Thyroid gland (tissue), 4 donors: ENCODE measurements at regions not wholly inside any gene's neighbourhood (a gene's known extent, or its start where the extent isn't known, plus 50 kb on each side); places are given as distances from the start of the nearest gene placed in this dataset.

Experiments
- DNase-seq, 2 donors: peaks; one replicate each; pipeline ENCODE4 v3.0.0-alpha.2; 2019
- H3K27ac ChIP-seq, 3 donors: fragments of 200-600 bp; sonication (generic); 1 replicate in 2 of 3; 2 replicates in 1 of 3; pipeline ENCODE4 v1.5.1; 2016 to 2019; ENCODE audit warnings: mild to moderate bottlenecking in 1 of 3, moderate library complexity in 1 of 3
- H3K27me3 ChIP-seq: fragments of 200-600 bp; sonication (generic); one replicate; pipeline ENCODE4 v1.5.1; 2019
- H3K36me3 ChIP-seq, 2 donors: fragments of 200-600 bp; sonication (generic); one replicate each; pipeline ENCODE4 v1.5.1; 2016 to 2019
- H3K4me1 ChIP-seq, 2 donors: fragments of 200-600 bp; sonication (generic); one replicate each; pipeline ENCODE4 v1.5.1; 2017 to 2019
- H3K4me3 ChIP-seq, 3 donors: fragments of 200-600 bp; sonication (generic); replicated peaks in 1 of 3; 1 replicate in 2 of 3; 2 replicates in 1 of 3; pipeline ENCODE4 v1.5.1; 2016; ENCODE audit warnings: mild to moderate bottlenecking in 1 of 3
- H3K9me3 ChIP-seq: fragments of 200-600 bp; sonication (generic); one replicate; pipeline ENCODE4 v1.5.1; 2017
- POLR2A ChIP-seq, 2 donors: fragments of 450-650 bp; IDR thresholded peaks; one replicate each; pipeline ENCODE4 v1.6.1; 2017; ENCODE audit warnings: antibody characterized with exemption in 2 of 2, mild to moderate bottlenecking in 2 of 2, moderate library complexity in 1 of 2
- WGBS, 2 donors: methylation state at CpG; one replicate each; pipeline ENCODE4 v1.1.5; 2017; 5-methylcytosine and 5-hydroxymethylcytosine counted together
- intact Hi-C: fragments of 100-400 bp; cut with DNase I; formaldehyde crosslinking; loops from one replicate; pipeline ENCODE4 v1.15.1; 2023
- TF ChIP-seq, protein P1 (sequence below), 6 experiments: fragments of 200-600 bp in 3 of 6; fragments of 450-650 bp in 3 of 6; sonication (generic) in 3 of 6; IDR thresholded peaks; one replicate each; pipeline ENCODE4 v1.5.1; 2016 to 2019; ENCODE audit warnings: antibody characterized with exemption in 6 of 6, mild to moderate bottlenecking in 2 of 6, inconsistent platforms in 1 of 6, moderate library complexity in 1 of 6

DNA sequence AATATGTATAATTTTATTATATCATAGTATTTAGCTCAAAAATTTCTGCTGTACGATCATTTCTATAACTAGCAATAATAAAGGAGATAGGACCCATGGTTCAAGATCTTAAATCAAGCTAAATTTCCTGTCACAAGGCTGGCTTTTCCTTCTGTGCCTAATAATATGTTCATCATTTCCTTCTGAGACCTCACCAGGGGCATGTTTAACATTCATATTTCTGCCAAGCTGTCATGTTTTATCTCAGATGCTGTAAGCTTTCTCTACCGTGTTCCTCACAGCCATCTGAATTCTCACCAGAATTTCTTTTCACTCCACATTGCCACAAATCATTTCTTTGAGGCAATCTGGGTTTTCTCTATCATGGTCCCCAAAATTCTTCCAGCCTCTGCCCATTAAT lies 482.3 kb upstream of the SGCG start:
- Histone ChIP-seq H3K4me1 (no peaks in the 10 kb centered on the region), H3K27me3 (no peaks in the 10 kb centered on the region), H3K36me3 (no peaks in the 10 kb centered on the region), H3K9me3 (no peaks in the 10 kb centered on the region), H3K27ac (no peak overlapping the region), H3K4me3 (no peak overlapping the region)
- 76 to 79% methylated on average over 2 of the region's 2 CpGs for WGBS, 2 donors
- no peak for TF ChIP-seq POLR2A (IDR thresholded peaks at IDR 0.05)
- TF ChIP-seq, protein P1, sequence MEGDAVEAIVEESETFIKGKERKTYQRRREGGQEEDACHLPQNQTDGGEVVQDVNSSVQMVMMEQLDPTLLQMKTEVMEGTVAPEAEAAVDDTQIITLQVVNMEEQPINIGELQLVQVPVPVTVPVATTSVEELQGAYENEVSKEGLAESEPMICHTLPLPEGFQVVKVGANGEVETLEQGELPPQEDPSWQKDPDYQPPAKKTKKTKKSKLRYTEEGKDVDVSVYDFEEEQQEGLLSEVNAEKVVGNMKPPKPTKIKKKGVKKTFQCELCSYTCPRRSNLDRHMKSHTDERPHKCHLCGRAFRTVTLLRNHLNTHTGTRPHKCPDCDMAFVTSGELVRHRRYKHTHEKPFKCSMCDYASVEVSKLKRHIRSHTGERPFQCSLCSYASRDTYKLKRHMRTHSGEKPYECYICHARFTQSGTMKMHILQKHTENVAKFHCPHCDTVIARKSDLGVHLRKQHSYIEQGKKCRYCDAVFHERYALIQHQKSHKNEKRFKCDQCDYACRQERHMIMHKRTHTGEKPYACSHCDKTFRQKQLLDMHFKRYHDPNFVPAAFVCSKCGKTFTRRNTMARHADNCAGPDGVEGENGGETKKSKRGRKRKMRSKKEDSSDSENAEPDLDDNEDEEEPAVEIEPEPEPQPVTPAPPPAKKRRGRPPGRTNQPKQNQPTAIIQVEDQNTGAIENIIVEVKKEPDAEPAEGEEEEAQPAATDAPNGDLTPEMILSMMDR (IDR thresholded peaks at IDR 0.05) = no peak
- DNase-seq = no peak
- intact Hi-C loops = no loop called here

DNA sequence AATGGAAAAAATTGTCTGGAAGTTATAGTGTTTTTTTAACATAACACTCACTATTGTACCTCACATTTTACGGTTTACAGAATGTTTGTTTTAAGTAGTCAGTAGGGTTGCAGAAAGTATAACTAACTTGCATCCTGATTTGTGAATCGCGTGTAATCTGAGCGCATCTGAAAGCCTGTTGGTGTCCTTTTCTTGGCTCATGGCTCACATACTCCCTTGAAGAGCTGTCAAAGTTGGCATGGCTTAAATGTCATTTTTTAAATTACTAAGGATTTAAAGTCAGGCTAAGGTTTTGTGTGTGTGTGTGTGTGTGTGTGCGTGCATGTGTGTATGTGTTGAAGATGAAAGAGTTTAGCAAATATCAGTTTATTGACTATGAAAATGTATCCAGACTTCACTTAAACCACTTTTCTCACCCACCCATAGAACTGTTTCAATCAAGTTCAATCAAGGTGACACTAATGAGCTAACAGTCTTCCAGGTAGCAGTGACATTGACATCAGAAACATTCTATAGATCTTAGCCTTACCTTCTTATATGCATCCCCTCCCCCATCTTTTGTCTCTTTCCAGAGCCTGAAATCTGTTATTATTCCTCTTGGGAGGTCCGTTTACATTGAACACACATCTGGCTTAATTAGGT lies 480.4 kb upstream of the SGCG start:
- no peaks in the 10 kb centered on the region for H3K36me3 ChIP-seq
- 78 to 80% methylated on average over 6 of the region's 6 CpGs for WGBS, 2 donors
- no peaks in the 10 kb centered on the region for H3K9me3 ChIP-seq
- no peak for DNase-seq
- no peaks in the 10 kb centered on the region for H3K27me3 ChIP-seq
- intact Hi-C loops = no loop called here
- no peak overlapping the region for H3K4me3 ChIP-seq
- H3K27ac ChIP-seq = no peak overlapping the region
- H3K4me1 ChIP-seq = no peaks in the 10 kb centered on the region
- TF ChIP-seq POLR2A (IDR thresholded peaks at IDR 0.05) = no peak
- TF ChIP-seq, protein P1 (IDR thresholded peaks at IDR 0.05) = no peak

DNA sequence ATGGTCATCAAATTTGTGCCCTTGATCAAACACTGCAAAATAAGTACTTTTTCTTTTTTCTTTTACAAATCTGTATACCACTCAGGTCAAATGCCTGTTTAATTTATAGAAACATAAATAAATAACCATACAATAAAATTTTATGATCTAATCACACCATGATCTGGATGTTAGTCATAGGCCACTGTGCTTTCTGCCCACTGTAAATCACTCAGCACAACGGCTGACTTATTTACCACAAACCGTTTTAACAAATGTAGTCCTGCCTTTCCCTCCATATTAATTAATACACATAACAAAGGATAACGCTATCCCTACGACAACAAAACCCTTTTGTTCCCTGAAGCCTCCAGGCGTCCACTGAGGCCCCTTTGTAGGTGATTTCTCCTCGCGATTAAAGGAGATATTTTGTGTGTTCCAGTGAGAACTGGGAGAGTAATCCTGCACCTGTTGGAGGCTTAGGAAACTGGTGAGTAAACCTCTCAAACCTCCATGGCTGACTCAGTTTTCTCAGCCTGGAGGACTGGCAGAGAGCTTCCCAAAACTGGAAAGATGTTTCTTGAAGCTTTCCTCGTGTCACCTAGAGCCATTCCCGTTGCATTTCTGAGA lies 477.1 kb upstream of the SGCG start:
- intact Hi-C loops = no loop called here
- 85 to 86% methylated on average over 9 of the region's 9 CpGs for WGBS, 2 donors
- Histone ChIP-seq H3K4me3 (no peak overlapping the region), H3K9me3 (no peaks in the 10 kb centered on the region), H3K27me3 (no peaks in the 10 kb centered on the region), H3K4me1 (no peaks in the 10 kb centered on the region), H3K27ac (no peak overlapping the region), H3K36me3 (no peaks in the 10 kb centered on the region)
- TF ChIP-seq, protein P1 (IDR thresholded peaks at IDR 0.05) = no peak
- TF ChIP-seq POLR2A (IDR thresholded peaks at IDR 0.05) = no peak
- DNase-seq = no peak

DNA sequence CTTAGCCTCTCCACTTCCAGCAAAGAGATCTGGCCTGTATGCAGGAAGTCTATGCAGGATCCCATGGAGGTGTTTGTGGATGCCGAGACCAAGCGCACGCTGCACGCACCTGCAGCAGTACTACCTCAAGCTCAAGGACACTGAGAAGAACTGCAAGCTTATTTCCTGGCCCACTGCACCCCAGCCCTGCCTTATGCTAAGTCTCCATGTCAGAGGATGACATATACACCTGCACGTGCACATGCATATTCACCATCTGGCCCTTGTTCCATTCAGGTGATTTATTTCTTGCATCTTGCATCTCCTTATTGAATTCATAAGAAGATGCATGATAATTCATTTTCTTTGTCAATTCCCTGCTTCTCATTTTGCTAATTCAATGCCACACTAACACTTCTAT lies 472.8 kb upstream of the SGCG start:
- Histone ChIP-seq H3K27me3 (no peaks in the 10 kb centered on the region), H3K4me3 (no peak overlapping the region), H3K36me3 (no peaks in the 10 kb centered on the region), H3K9me3 (no peaks in the 10 kb centered on the region), H3K27ac (no peak overlapping the region), H3K4me1 (no peaks in the 10 kb centered on the region)
- WGBS, 2 donors = 96 to 97% methylated on average over 5 of the region's 5 CpGs
- intact Hi-C loops = no loop called here
- no peak for DNase-seq
- TF ChIP-seq, protein P1 (IDR thresholded peaks at IDR 0.05) = no peak
- no peak for TF ChIP-seq POLR2A (IDR thresholded peaks at IDR 0.05)

DNA sequence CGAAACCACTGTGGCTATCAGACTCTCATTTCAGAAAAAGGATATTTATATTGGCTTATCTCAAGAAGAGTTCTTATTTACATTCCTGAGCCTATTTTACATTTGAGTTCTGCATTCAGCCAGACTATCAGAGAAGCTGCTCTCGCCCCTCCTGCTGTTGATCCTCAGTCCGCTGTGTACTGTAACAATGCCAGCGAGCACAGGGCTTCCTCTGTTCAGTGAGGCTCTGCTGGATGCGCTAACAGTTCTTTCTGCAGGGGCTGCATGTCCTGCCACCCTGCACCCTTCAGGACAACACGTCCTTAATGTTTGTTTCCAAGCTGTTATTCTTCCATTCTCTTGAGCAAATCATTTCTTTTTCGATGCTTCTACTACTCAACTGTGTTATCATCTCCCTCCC lies 463.7 kb upstream of the SGCG start:
- Histone ChIP-seq H3K4me1 (no peaks in the 10 kb centered on the region), H3K27me3 (no peaks in the 10 kb centered on the region), H3K4me3 (no peak overlapping the region), H3K9me3 (no peaks in the 10 kb centered on the region), H3K36me3 (no peaks in the 10 kb centered on the region), H3K27ac (no peak overlapping the region)
- TF ChIP-seq POLR2A (IDR thresholded peaks at IDR 0.05) = no peak
- TF ChIP-seq, protein P1 (IDR thresholded peaks at IDR 0.05) = no peak
- intact Hi-C loops = no loop called here
- 72 to 75% methylated on average over 7 of the region's 7 CpGs for WGBS, 2 donors
- no peak for DNase-seq
